ENCODE measurements at regions not wholly inside any gene's neighbourhood (a gene's known extent, or its start where the extent isn't known, plus 50 kb on each side); places are given as distances from the start of the nearest gene placed in this dataset.

GRCh38 chr2:117064021-117064420, 750.5 kb upstream of the DDX18 start:
- intact Hi-C loops (cut with micrococcal nuclease) = no loop called here
- peaks cover 12% of the 10 kb centered on the region for H3K36me3 Mint-ChIP-seq (ENCODE audit: insufficient read depth, unreplicated experiment)
- DNase-seq (ENCODE audit: unreplicated experiment) = no peak
- H3K9me3 Mint-ChIP-seq (ENCODE audit: unreplicated experiment) = peaks cover 8% of the 10 kb centered on the region
- no peaks in the 10 kb centered on the region for H3K27me3 Mint-ChIP-seq (ENCODE audit: insufficient read depth, unreplicated experiment)
- H3K4me3 Mint-ChIP-seq (ENCODE audit: unreplicated experiment) = no peak overlapping the region
- TF ChIP-seq, protein P1, sequence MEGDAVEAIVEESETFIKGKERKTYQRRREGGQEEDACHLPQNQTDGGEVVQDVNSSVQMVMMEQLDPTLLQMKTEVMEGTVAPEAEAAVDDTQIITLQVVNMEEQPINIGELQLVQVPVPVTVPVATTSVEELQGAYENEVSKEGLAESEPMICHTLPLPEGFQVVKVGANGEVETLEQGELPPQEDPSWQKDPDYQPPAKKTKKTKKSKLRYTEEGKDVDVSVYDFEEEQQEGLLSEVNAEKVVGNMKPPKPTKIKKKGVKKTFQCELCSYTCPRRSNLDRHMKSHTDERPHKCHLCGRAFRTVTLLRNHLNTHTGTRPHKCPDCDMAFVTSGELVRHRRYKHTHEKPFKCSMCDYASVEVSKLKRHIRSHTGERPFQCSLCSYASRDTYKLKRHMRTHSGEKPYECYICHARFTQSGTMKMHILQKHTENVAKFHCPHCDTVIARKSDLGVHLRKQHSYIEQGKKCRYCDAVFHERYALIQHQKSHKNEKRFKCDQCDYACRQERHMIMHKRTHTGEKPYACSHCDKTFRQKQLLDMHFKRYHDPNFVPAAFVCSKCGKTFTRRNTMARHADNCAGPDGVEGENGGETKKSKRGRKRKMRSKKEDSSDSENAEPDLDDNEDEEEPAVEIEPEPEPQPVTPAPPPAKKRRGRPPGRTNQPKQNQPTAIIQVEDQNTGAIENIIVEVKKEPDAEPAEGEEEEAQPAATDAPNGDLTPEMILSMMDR (IDR thresholded peaks at IDR 0.05; ENCODE audit: unreplicated experiment) = no peak
- CTCF ChIA-PET = no interaction called here
- H3K27ac Mint-ChIP-seq (ENCODE audit: low read depth, unreplicated experiment) = no peak overlapping the region
- BruUV-seq (replicated peaks) = no TSS peak
- POLR2A ChIA-PET = no interaction called here
- peaks cover 6% of the 10 kb centered on the region for H3K4me1 Mint-ChIP-seq (ENCODE audit: insufficient read depth, unreplicated experiment)

DNA sequence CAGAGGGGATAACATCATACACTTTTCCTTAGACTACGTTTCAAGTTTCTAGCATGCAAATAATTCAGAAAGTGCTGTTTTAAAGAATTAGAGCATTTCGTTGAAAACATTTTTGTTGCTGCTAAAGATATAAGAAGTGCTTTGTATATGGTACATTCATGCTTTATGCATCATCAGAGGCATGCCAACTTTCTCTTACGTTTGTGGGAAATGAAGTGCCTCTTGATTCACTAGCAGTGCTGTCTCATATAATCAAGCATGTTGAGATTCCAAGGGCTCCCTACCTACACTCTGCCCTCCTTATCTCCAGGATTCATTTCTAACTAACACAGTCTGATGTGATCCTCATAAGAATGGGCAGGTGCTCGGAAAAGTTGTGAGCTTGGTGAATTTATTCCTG, 748.6 kb upstream of the DDX18 start:
- ChIA-PET CTCF (no interaction called here), POLR2A (no interaction called here)
- intact Hi-C loops (cut with micrococcal nuclease) = no loop called here
- TF ChIP-seq, protein P1 (IDR thresholded peaks at IDR 0.05; ENCODE audit: unreplicated experiment) = no peak
- BruUV-seq (replicated peaks) = no TSS peak
- H3K9me3 Mint-ChIP-seq (ENCODE audit: unreplicated experiment) = peaks cover 8% of the 10 kb centered on the region
- H3K4me3 Mint-ChIP-seq (ENCODE audit: unreplicated experiment) = no peak overlapping the region
- peaks cover 6% of the 10 kb centered on the region for H3K36me3 Mint-ChIP-seq (ENCODE audit: insufficient read depth, unreplicated experiment)
- peaks cover 6% of the 10 kb centered on the region for H3K4me1 Mint-ChIP-seq (ENCODE audit: insufficient read depth, unreplicated experiment)
- no peak overlapping the region for H3K27ac Mint-ChIP-seq (ENCODE audit: low read depth, unreplicated experiment)
- no peak for DNase-seq (ENCODE audit: unreplicated experiment)
- H3K27me3 Mint-ChIP-seq (ENCODE audit: insufficient read depth, unreplicated experiment) = no peaks in the 10 kb centered on the region

- Mint-ChIP-seq H3K4me3 (ENCODE audit: unreplicated experiment) (no peak overlapping the region), H3K4me1 (ENCODE audit: insufficient read depth, unreplicated experiment) (peaks cover 6% of the 10 kb centered on the region), H3K27ac (ENCODE audit: low read depth, unreplicated experiment) (no peak overlapping the region), H3K27me3 (ENCODE audit: insufficient read depth, unreplicated experiment) (no peaks in the 10 kb centered on the region), H3K9me3 (ENCODE audit: unreplicated experiment) (peaks cover 8% of the 10 kb centered on the region), H3K36me3 (ENCODE audit: insufficient read depth, unreplicated experiment) (peaks cover 6% of the 10 kb centered on the region)
- CTCF ChIA-PET = no interaction called here
- no peak for DNase-seq (ENCODE audit: unreplicated experiment)
- intact Hi-C loops (cut with micrococcal nuclease) = no loop called here
- BruUV-seq (replicated peaks) = no TSS peak
- POLR2A ChIA-PET = no interaction called here
- TF ChIP-seq, protein P1 (IDR thresholded peaks at IDR 0.05; ENCODE audit: unreplicated experiment) = no peak
Measured at GRCh38 chr2:117067900-117068299, 746.6 kb upstream of the DDX18 start.

DNA sequence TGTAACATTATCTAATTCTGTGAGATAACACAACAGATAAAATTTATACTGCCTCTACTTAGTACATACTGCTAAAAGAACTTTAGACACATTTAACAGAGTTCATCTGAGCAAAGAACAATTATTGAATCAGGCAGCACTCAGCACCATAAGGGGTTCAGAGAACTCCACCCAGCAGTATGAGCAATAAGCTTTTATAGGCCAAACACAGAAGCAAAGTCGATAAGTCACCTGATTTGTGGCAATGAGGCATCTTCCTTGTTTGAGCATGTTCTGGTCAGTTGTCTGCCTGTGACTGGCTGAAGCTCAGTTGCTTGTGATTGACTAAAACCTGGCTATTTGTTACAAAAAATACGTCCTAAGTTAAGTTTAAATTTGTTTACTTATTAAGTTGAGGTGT, 746.1 kb upstream of the DDX18 start:
- no TSS peak for BruUV-seq (replicated peaks)
- intact Hi-C loops (cut with micrococcal nuclease) = no loop called here
- Mint-ChIP-seq H3K27me3 (ENCODE audit: insufficient read depth, unreplicated experiment) (no peaks in the 10 kb centered on the region), H3K36me3 (ENCODE audit: insufficient read depth, unreplicated experiment) (peaks cover 6% of the 10 kb centered on the region), H3K27ac (ENCODE audit: low read depth, unreplicated experiment) (no peak overlapping the region), H3K4me3 (ENCODE audit: unreplicated experiment) (no peak overlapping the region), H3K4me1 (ENCODE audit: insufficient read depth, unreplicated experiment) (peaks cover 6% of the 10 kb centered on the region), H3K9me3 (ENCODE audit: unreplicated experiment) (peaks cover 8% of the 10 kb centered on the region)
- POLR2A ChIA-PET = interaction anchor here (0.6 kb wide), 1 partner anchor 235 kb away, joined by 3 read pairs; no protein-coding TSS in a partner anchor
- CTCF ChIA-PET = interaction anchor here (0.6 kb wide), 1 partner anchor 71 kb away, joined by 3 read pairs; no protein-coding TSS in a partner anchor
- TF ChIP-seq, protein P1 (IDR thresholded peaks at IDR 0.05; ENCODE audit: unreplicated experiment) = no peak
- DNase-seq (ENCODE audit: unreplicated experiment) = no peak
